Liver (tissue), 8 donors: ENCODE measurements at regions not wholly inside any gene's neighbourhood (a gene's known extent, or its start where the extent isn't known, plus 50 kb on each side); places are given as distances from the start of the nearest gene placed in this dataset.

Experiments used
- DNase-seq: peaks from one replicate; pipeline ENCODE4 v3.0.0-alpha.2; 2017; ENCODE audit warnings: low spot score
- H3K27ac ChIP-seq, 2 donors: one replicate each; pipeline ENCODE4 v1.7.0; 2013; ENCODE audit warnings: inconsistent platforms in 2 of 2, low read length in 2 of 2, control low read depth in 1 of 2, low read depth in 1 of 2, mild to moderate bottlenecking in 1 of 2
- H3K27me3 ChIP-seq, 4 donors: one replicate each; pipeline versions ENCODE4 v1.6.1 to v1.7.0; 2013; ENCODE audit warnings: low read length in 3 of 4, inconsistent platforms in 1 of 4, mild to moderate bottlenecking in 1 of 4, moderate library complexity in 1 of 4; ENCODE audit not compliant: control insufficient read depth in 4 of 4, insufficient read depth in 4 of 4
- H3K36me3 ChIP-seq, 4 donors: one replicate each; pipeline versions ENCODE4 v1.6.1 to v1.7.0; 2013; ENCODE audit warnings: low read length in 3 of 4, mild to moderate bottlenecking in 3 of 4, low read depth in 1 of 4, moderate library complexity in 1 of 4; ENCODE audit not compliant: control insufficient read depth in 4 of 4, insufficient read depth in 3 of 4
- H3K4me1 ChIP-seq, 4 donors: one replicate each; pipeline versions ENCODE4 v1.6.1 to v1.7.0; 2013; ENCODE audit warnings: low read length in 3 of 4, mild to moderate bottlenecking in 3 of 4, moderate library complexity in 1 of 4; ENCODE audit not compliant: control insufficient read depth in 4 of 4, insufficient read depth in 4 of 4
- H3K4me3 ChIP-seq, 3 donors: one replicate each; pipeline versions ENCODE4 v1.6.1 to v1.7.0; 2013; ENCODE audit warnings: low read length in 3 of 3, control low read depth in 1 of 3, low read depth in 1 of 3, mild to moderate bottlenecking in 1 of 3
- H3K9ac ChIP-seq, 2 donors: one replicate each; pipeline ENCODE4 v1.7.0; 2013; ENCODE audit warnings: low read length in 2 of 2, mild to moderate bottlenecking in 2 of 2, moderate library complexity in 2 of 2, control low read depth in 1 of 2, low read depth in 1 of 2
- H3K9me3 ChIP-seq, 4 donors: one replicate each; pipeline versions ENCODE4 v1.6.1 to v1.7.0; 2013; ENCODE audit warnings: low read length in 3 of 4; ENCODE audit not compliant: control insufficient read depth in 4 of 4
- CTCF ChIP-seq: fragments of 150-350 bp; IDR thresholded peaks from 2 replicates; pipeline ENCODE4 v1.5.1; 2017; ENCODE audit warnings: improper control_type of control experiment, low read depth, low read length; ENCODE audit not compliant: missing input control
- EGR1 ChIP-seq, 2 donors: IDR thresholded peaks; 2 replicates each; pipeline ENCODE4 v1.6.1; 2016 to 2018; ENCODE audit warnings: antibody characterized with exemption in 2 of 2, low read depth in 2 of 2
- FOXA1 ChIP-seq: IDR thresholded peaks from 2 replicates; pipeline ENCODE4 v1.6.1; 2016; ENCODE audit warnings: antibody characterized with exemption
- FOXA2 ChIP-seq: IDR thresholded peaks from 2 replicates; pipeline ENCODE4 v1.6.1; 2016; ENCODE audit warnings: antibody characterized with exemption
- GABPA ChIP-seq, 2 donors: IDR thresholded peaks in 1 of 2; conservative IDR thresholded peaks in 1 of 2; 2 replicates each; pipeline ENCODE4 v1.6.1; 2016; ENCODE audit warnings: antibody characterized with exemption in 2 of 2, mild to moderate bottlenecking in 1 of 2, moderate library complexity in 1 of 2
- HNF4A ChIP-seq, 2 donors: conservative IDR thresholded peaks; 2 replicates each; pipeline ENCODE4 v1.6.1; 2016; ENCODE audit warnings: antibody characterized with exemption in 2 of 2, mild to moderate bottlenecking in 2 of 2
- HNF4G ChIP-seq: IDR thresholded peaks from 2 replicates; pipeline ENCODE4 v1.6.1; 2016; ENCODE audit warnings: antibody characterized with exemption
- JUND ChIP-seq, 2 donors: IDR thresholded peaks; 2 replicates each; pipeline ENCODE4 v1.6.1; 2016; ENCODE audit warnings: antibody characterized with exemption in 2 of 2
- RAD21 ChIP-seq, 2 donors: IDR thresholded peaks; 2 replicates each; pipeline ENCODE4 v1.6.1; 2016; ENCODE audit warnings: antibody characterized with exemption in 2 of 2, mild to moderate bottlenecking in 2 of 2
- REST ChIP-seq: IDR thresholded peaks from 2 replicates; pipeline ENCODE4 v1.6.1; 2016; ENCODE audit warnings: antibody characterized with exemption, mild to moderate bottlenecking
- RXRA ChIP-seq, 2 donors: IDR thresholded peaks; 2 replicates each; pipeline ENCODE4 v1.6.1; 2017 to 2018; ENCODE audit warnings: antibody characterized with exemption in 2 of 2, mild to moderate bottlenecking in 1 of 2
- SP1 ChIP-seq: IDR thresholded peaks from 2 replicates; pipeline ENCODE4 v1.6.1; 2018; ENCODE audit warnings: antibody characterized with exemption, mild to moderate bottlenecking
- YY1 ChIP-seq: IDR thresholded peaks from 2 replicates; pipeline ENCODE4 v1.6.1; 2016; ENCODE audit warnings: antibody characterized with exemption, mild to moderate bottlenecking
- ZBTB33 ChIP-seq: IDR thresholded peaks from 2 replicates; pipeline ENCODE4 v1.6.1; 2016; ENCODE audit warnings: antibody characterized with exemption
- WGBS: extraction: QIAGEN DNeasy Blood & Tissue Kit; methylation state at CpG from one replicate; pipeline ENCODE4 v1.1.7; 2013; 5-methylcytosine and 5-hydroxymethylcytosine counted together
- TF ChIP-seq, protein P1 (sequence below): IDR thresholded peaks from 2 replicates; pipeline ENCODE4 v1.6.1; 2016; ENCODE audit warnings: antibody characterized with exemption
- donor health status: healthy.
- donor health status: healthy.
- donor health status: healthy.
- donor health status: healthy.
- donor health status: healthy.

DNA sequence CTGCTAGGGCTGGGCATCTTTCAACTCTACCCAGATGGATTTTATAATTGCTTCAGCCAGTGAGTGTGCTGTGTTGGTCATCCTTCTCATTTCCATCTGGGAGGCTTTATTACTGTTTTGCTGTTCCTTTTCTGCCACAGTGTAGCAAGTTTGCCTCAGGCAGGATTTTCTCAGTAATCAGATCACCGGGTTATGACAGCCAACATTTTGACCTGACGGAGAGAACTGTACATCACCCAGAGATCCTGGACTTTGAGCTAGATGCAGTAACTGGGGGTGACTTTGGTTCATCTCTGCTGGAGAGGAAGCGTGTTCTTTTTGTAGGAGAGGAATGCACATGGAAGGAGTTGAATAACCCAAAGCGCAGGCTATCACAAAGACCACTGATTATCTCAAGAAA, 111.8 kb upstream of the AGR3 start (continued):
- TF ChIP-seq, protein P1, sequence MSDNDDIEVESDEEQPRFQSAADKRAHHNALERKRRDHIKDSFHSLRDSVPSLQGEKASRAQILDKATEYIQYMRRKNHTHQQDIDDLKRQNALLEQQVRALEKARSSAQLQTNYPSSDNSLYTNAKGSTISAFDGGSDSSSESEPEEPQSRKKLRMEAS: peak; percentile 30
- peak; percentile 17 to 40 for TF ChIP-seq RAD21 (IDR thresholded peaks at IDR 0.05)

DNA sequence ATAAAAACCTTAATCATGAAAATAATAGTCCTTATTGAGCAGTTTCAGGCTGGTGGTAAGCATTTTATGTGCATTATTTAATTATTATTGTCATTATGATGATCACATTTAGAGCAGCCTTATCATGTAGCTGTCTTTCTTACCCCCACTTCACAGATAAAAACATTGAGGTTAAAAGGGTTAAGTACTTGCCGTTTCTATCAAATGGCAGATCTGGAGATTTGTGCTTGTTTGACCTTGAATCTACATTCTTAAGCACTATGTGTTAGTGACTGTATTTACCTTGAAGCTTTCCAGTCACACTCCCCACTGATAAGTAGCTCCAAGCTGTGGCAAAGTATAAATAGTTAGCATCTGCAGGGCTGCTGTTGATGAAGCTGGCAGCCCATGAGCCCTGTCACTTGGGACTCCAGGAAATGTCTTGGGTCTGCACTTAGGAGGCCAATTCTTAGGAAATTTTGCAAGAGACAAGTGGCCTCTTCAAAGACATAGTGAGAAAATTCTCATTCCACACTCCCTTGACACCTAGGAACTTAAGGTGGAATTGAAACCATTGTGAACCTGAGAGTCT, 116.8 kb upstream of the AGR3 start:
- no peak overlapping the region for H3K9ac ChIP-seq
- H3K27ac ChIP-seq: no peak overlapping the region
- H3K27me3 ChIP-seq: no peaks in the 10 kb centered on the region
- no peaks in the 10 kb centered on the region for H3K36me3 ChIP-seq
- H3K9me3 ChIP-seq: peaks cover 0 to 6% (median 0%) of the 10 kb centered on the region in 4 donors
- TF ChIP-seq HNF4A (conservative IDR thresholded peaks at IDR 0.05) (no peak), SP1 (no peak), EGR1 (IDR thresholded peaks at IDR 0.05; ENCODE audit: low read depth in 2 of 2) (no peak), GABPA (IDR thresholded peaks at IDR 0.05 in 1 of 2, conservative IDR thresholded peaks at IDR 0.05 in 1 of 2) (no peak), JUND (IDR thresholded peaks at IDR 0.05) (no peak), YY1 (no peak), HNF4G (no peak), REST (no peak), ZBTB33 (no peak), FOXA2 (no peak), RXRA (IDR thresholded peaks at IDR 0.05) (no peak), CTCF (no peak), RAD21 (IDR thresholded peaks at IDR 0.05) (no peak), FOXA1 (no peak)
- TF ChIP-seq, protein P1: no peak
- no peak overlapping the region for H3K4me3 ChIP-seq
- no peak for DNase-seq
- 85% methylated on average over 1 of the region's 1 CpG for WGBS
- peaks cover 0 to 4% (median 2%) of the 10 kb centered on the region in 4 donors for H3K4me1 ChIP-seq
